Breast epithelium (tissue), 3 donors: ENCODE measurements at regions not wholly inside any gene's neighbourhood (a gene's known extent, or its start where the extent isn't known, plus 50 kb on each side); places are given as distances from the start of the nearest gene placed in this dataset.

Experiments used
- POLR2A ChIP-seq: fragments of 450-650 bp; IDR thresholded peaks from one replicate; pipeline ENCODE4 v1.6.1; 2016; ENCODE audit warnings: antibody characterized with exemption, mild to moderate bottlenecking, moderate library complexity
- POLR2AphosphoS5 ChIP-seq, 3 donors: sonication (generic); formaldehyde crosslinking; IDR thresholded peaks; one replicate each; pipeline ENCODE4 v1.6.1; 2017; ENCODE audit warnings: antibody characterized with exemption in 3 of 3
- TF ChIP-seq, protein P1 (sequence below), 3 donors: fragments of 450-650 bp; IDR thresholded peaks; one replicate each; pipeline ENCODE4 v1.5.1; 2016 to 2017; ENCODE audit warnings: antibody characterized with exemption in 3 of 3, mild to moderate bottlenecking in 3 of 3, moderate library complexity in 3 of 3

DNA sequence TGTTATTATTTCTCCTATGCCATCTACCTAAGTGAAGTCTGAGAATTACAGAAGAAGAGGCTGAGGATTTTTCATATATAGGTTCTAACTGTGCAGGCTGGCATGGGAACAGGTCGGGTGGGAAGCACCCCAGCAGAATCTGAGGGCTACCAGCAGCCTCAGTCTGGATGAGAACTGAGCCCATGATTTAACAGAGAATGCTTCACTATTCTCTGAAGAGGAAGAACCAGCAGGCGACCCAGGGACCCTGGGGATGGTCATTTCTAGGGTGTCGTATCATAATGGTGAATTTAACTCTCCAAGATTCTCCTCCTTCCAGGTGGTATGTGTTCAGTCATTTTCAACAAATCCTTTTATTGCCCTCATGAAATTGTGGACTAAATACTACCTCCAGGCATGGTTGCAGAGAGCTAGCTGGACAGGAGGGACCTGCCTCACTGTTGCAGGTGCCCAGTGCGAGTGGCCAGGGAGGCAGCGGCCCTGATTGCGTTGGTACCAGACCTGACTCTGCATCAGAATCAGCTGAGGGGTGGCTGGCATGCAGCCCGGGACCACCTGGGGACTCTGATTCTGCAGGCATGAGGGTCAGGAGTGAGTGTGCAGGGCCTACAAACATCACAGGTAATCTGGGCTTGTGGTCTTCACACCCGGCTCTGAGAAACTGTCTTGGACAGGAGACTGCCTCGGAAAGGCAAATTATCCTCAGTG, 272.2 kb downstream of the TSN start:
- TF ChIP-seq, protein P1, sequence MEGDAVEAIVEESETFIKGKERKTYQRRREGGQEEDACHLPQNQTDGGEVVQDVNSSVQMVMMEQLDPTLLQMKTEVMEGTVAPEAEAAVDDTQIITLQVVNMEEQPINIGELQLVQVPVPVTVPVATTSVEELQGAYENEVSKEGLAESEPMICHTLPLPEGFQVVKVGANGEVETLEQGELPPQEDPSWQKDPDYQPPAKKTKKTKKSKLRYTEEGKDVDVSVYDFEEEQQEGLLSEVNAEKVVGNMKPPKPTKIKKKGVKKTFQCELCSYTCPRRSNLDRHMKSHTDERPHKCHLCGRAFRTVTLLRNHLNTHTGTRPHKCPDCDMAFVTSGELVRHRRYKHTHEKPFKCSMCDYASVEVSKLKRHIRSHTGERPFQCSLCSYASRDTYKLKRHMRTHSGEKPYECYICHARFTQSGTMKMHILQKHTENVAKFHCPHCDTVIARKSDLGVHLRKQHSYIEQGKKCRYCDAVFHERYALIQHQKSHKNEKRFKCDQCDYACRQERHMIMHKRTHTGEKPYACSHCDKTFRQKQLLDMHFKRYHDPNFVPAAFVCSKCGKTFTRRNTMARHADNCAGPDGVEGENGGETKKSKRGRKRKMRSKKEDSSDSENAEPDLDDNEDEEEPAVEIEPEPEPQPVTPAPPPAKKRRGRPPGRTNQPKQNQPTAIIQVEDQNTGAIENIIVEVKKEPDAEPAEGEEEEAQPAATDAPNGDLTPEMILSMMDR (IDR thresholded peaks at IDR 0.05): no peak
- no peak for TF ChIP-seq POLR2A
- no peak for TF ChIP-seq POLR2AphosphoS5 (IDR thresholded peaks at IDR 0.05)
